Activated naive CD8-positive, alpha-beta T cell treated with anti-CD3 and anti-CD28 coated beads, Interleukin-2, amount 50 U/mL, for 24 hours (primary cell): ENCODE measurements at regions not wholly inside any gene's neighbourhood (a gene's known extent, or its start where the extent isn't known, plus 50 kb on each side); places are given as distances from the start of the nearest gene placed in this dataset.
"Not testable (repeated sequence)": the region's sequence is repeated elsewhere in the genome, so short reads cannot be mapped to it uniquely, and the experiment has no call there.

ENCODE experiments used
- ATAC-seq: fragments of 150-1000 bp; cut with Tn5 transposase; one replicate; pipeline ENCODE4 v1.10.0; 2021
- DNase-seq: peaks from one replicate; pipeline ENCODE4 v3.0.0; 2021
- H3K27ac Mint-ChIP-seq: one replicate; pipeline ENCODE4 v1.8.0; 2021; ENCODE audit warnings: mild to moderate bottlenecking, mixed read lengths
- H3K27me3 Mint-ChIP-seq: one replicate; pipeline ENCODE4 v1.8.0; 2021; ENCODE audit warnings: mixed read lengths
- H3K36me3 Mint-ChIP-seq: one replicate; pipeline ENCODE4 v1.8.0; 2021; ENCODE audit warnings: low read depth, mixed read lengths
- H3K4me1 Mint-ChIP-seq: one replicate; pipeline ENCODE4 v1.8.0; 2021; ENCODE audit warnings: mixed read lengths
- H3K4me3 Mint-ChIP-seq: one replicate; pipeline ENCODE4 v1.8.0; 2021; ENCODE audit warnings: mild to moderate bottlenecking, moderate library complexity, mixed read lengths
- H3K9me3 Mint-ChIP-seq: one replicate; pipeline ENCODE4 v1.8.0; 2021; ENCODE audit warnings: mixed read lengths

- no peaks in the 10 kb centered on the region for H3K4me1 Mint-ChIP-seq
- H3K27me3 Mint-ChIP-seq, result no peaks in the 10 kb centered on the region
- H3K36me3 Mint-ChIP-seq, result no peaks in the 10 kb centered on the region
- peaks cover 9% of the 10 kb centered on the region for H3K9me3 Mint-ChIP-seq
- DNase-seq (no peak), ATAC-seq (no peak)
- H3K4me3 Mint-ChIP-seq, result no peak overlapping the region
- H3K27ac Mint-ChIP-seq, result no peak overlapping the region
Measured at GRCh38 chr5:7242118-7242710, 153.7 kb upstream of the ADCY2 start.

GRCh38 chr5:7244208-7244607, 151.7 kb upstream of the ADCY2 start:
- Mint-ChIP-seq H3K27ac (no peak overlapping the region), H3K9me3 (peaks cover 6% of the 10 kb centered on the region), H3K27me3 (no peaks in the 10 kb centered on the region), H3K4me3 (no peak overlapping the region), H3K36me3 (no peaks in the 10 kb centered on the region), H3K4me1 (no peaks in the 10 kb centered on the region)
- DNase-seq (no peak), ATAC-seq (no peak)

GRCh38 chr5:7245121-7245651, 150.8 kb upstream of the ADCY2 start:
- H3K9me3 Mint-ChIP-seq, result peaks cover 5% of the 10 kb centered on the region
- H3K4me1 Mint-ChIP-seq, result no peaks in the 10 kb centered on the region
- H3K27ac Mint-ChIP-seq, result no peak overlapping the region
- no peak overlapping the region for H3K4me3 Mint-ChIP-seq
- no peaks in the 10 kb centered on the region for H3K36me3 Mint-ChIP-seq
- no peaks in the 10 kb centered on the region for H3K27me3 Mint-ChIP-seq
- ATAC-seq, result no peak
- no peak for DNase-seq

GRCh38 chr5:7246287-7246686, 149.7 kb upstream of the ADCY2 start:
- no peaks in the 10 kb centered on the region for H3K9me3 Mint-ChIP-seq
- no peaks in the 10 kb centered on the region for H3K4me1 Mint-ChIP-seq
- no peaks in the 10 kb centered on the region for H3K36me3 Mint-ChIP-seq
- H3K4me3 Mint-ChIP-seq, result no peak overlapping the region
- ATAC-seq, result no peak
- no peaks in the 10 kb centered on the region for H3K27me3 Mint-ChIP-seq
- H3K27ac Mint-ChIP-seq, result no peak overlapping the region
- DNase-seq, result no peak

- H3K4me3 Mint-ChIP-seq, result no peak overlapping the region
- H3K27me3 Mint-ChIP-seq, result no peaks in the 10 kb centered on the region
- no peak for ATAC-seq
- DNase-seq, result no peak
- no peaks in the 10 kb centered on the region for H3K4me1 Mint-ChIP-seq
- H3K36me3 Mint-ChIP-seq, result no peaks in the 10 kb centered on the region
- H3K27ac Mint-ChIP-seq, result no peak overlapping the region
- H3K9me3 Mint-ChIP-seq, result no peaks in the 10 kb centered on the region
Measured at GRCh38 chr5:7250004-7250403, 145.9 kb upstream of the ADCY2 start.

GRCh38 chr5:7250611-7251010, 145.3 kb upstream of the ADCY2 start:
- DNase-seq (no peak), ATAC-seq (no peak)
- Mint-ChIP-seq H3K9me3 (no peaks in the 10 kb centered on the region), H3K36me3 (no peaks in the 10 kb centered on the region), H3K4me3 (no peak overlapping the region), H3K4me1 (no peaks in the 10 kb centered on the region), H3K27ac (no peak overlapping the region), H3K27me3 (peaks cover under 1% of the 10 kb centered on the region)

- DNase-seq (no peak), ATAC-seq (no peak)
- Mint-ChIP-seq H3K4me1 (no peaks in the 10 kb centered on the region), H3K27me3 (peaks cover 2% of the 10 kb centered on the region), H3K36me3 (no peaks in the 10 kb centered on the region), H3K4me3 (no peak overlapping the region), H3K27ac (no peak overlapping the region), H3K9me3 (no peaks in the 10 kb centered on the region)
Measured at GRCh38 chr5:7251132-7251531, 144.8 kb upstream of the ADCY2 start.

GRCh38 chr5:7261049-7261448, 134.9 kb upstream of the ADCY2 start:
- no peak overlapping the region for H3K4me3 Mint-ChIP-seq

GRCh38 chr5:7261900-7262299, 134.0 kb upstream of the ADCY2 start:
- Mint-ChIP-seq H3K4me3 (no peak overlapping the region), H3K27me3 (no peaks in the 10 kb centered on the region), H3K36me3 (no peaks in the 10 kb centered on the region), H3K4me1 (no peaks in the 10 kb centered on the region), H3K27ac (no peak overlapping the region), H3K9me3 (no peaks in the 10 kb centered on the region)
- DNase-seq (no peak), ATAC-seq (no peak)

More at GRCh38 chr5:7261049-7261448, 134.9 kb upstream of the ADCY2 start:
- ATAC-seq (no peak), DNase-seq (no peak)
- Mint-ChIP-seq H3K4me1 (no peaks in the 10 kb centered on the region), H3K9me3 (no peaks in the 10 kb centered on the region), H3K27ac (no peak overlapping the region), H3K36me3 (no peaks in the 10 kb centered on the region), H3K27me3 (no peaks in the 10 kb centered on the region)

- H3K4me1 Mint-ChIP-seq, H3K36me3 Mint-ChIP-seq, DNase-seq, ATAC-seq, H3K4me3 Mint-ChIP-seq, H3K27me3 Mint-ChIP-seq, H3K9me3 Mint-ChIP-seq, H3K27ac Mint-ChIP-seq: not testable (repeated sequence)
Measured at GRCh38 chr5:7263398-7264015, 132.4 kb upstream of the ADCY2 start.

- not testable (repeated sequence) for ATAC-seq, H3K9me3 Mint-ChIP-seq, H3K27ac Mint-ChIP-seq, H3K4me1 Mint-ChIP-seq, H3K36me3 Mint-ChIP-seq, H3K4me3 Mint-ChIP-seq, H3K27me3 Mint-ChIP-seq, DNase-seq
Measured at GRCh38 chr5:7265776-7266175, 130.2 kb upstream of the ADCY2 start.

GRCh38 chr5:7268722-7269121, 127.2 kb upstream of the ADCY2 start:
- H3K9me3 Mint-ChIP-seq, DNase-seq, H3K4me1 Mint-ChIP-seq, H3K27me3 Mint-ChIP-seq, H3K27ac Mint-ChIP-seq, H3K4me3 Mint-ChIP-seq, H3K36me3 Mint-ChIP-seq, ATAC-seq: not testable (repeated sequence)

- ATAC-seq, result no peak
- H3K4me3 Mint-ChIP-seq, result no peak overlapping the region
- H3K27ac Mint-ChIP-seq, result no peak overlapping the region
- H3K36me3 Mint-ChIP-seq, result no peaks in the 10 kb centered on the region
- DNase-seq, result no peak
- H3K4me1 Mint-ChIP-seq, result no peaks in the 10 kb centered on the region
- no peaks in the 10 kb centered on the region for H3K27me3 Mint-ChIP-seq
- no peaks in the 10 kb centered on the region for H3K9me3 Mint-ChIP-seq
Measured at GRCh38 chr5:7269591-7270274, 126.2 kb upstream of the ADCY2 start.

GRCh38 chr5:7271435-7272084, 124.4 kb upstream of the ADCY2 start:
- Mint-ChIP-seq H3K4me3 (no peak overlapping the region), H3K36me3 (no peaks in the 10 kb centered on the region), H3K4me1 (no peaks in the 10 kb centered on the region), H3K27ac (no peak overlapping the region), H3K9me3 (peaks cover 3% of the 10 kb centered on the region), H3K27me3 (no peaks in the 10 kb centered on the region)
- no peak for DNase-seq
- ATAC-seq, result no peak
